Neural cell (in vitro differentiated cells): ENCODE measurements at regions not wholly inside any gene's neighbourhood (a gene's known extent, or its start where the extent isn't known, plus 50 kb on each side); places are given as distances from the start of the nearest gene placed in this dataset.

Experiments
- CTCF ChIP-seq: fragments of 450-650 bp; IDR thresholded peaks from 2 replicates; pipeline ENCODE4 v1.5.1; 2014; ENCODE audit warnings: antibody characterized with exemption, mild to moderate bottlenecking, moderate library complexity; ENCODE audit not compliant: poor library complexity, severe bottlenecking
- EZH2 ChIP-seq: fragments of 200-600, 300-800 bp; shearing (Covaris generic), sonication (generic); IDR thresholded peaks from 2 replicates; pipeline ENCODE4 v1.6.1; 2014; ENCODE audit warnings: antibody characterized with exemption, low read length, borderline replicate concordance, mild to moderate bottlenecking; ENCODE audit not compliant: insufficient read depth, poor library complexity, severe bottlenecking
- POLR2AphosphoS5 ChIP-seq: IDR thresholded peaks from 2 replicates; pipeline ENCODE4 v1.6.1; 2012
- RAD21 ChIP-seq: fragments of 450-650 bp; conservative IDR thresholded peaks from 2 replicates; pipeline ENCODE4 v1.6.1; 2014; ENCODE audit warnings: antibody characterized with exemption, mild to moderate bottlenecking, moderate library complexity
- TAF1 ChIP-seq: IDR thresholded peaks from 2 replicates; pipeline ENCODE4 v1.6.1; 2012; ENCODE audit warnings: low read depth
- TF ChIP-seq, protein P1 (sequence below): IDR thresholded peaks from 2 replicates; pipeline ENCODE4 v1.6.1; 2012; ENCODE audit warnings: borderline replicate concordance

DNA sequence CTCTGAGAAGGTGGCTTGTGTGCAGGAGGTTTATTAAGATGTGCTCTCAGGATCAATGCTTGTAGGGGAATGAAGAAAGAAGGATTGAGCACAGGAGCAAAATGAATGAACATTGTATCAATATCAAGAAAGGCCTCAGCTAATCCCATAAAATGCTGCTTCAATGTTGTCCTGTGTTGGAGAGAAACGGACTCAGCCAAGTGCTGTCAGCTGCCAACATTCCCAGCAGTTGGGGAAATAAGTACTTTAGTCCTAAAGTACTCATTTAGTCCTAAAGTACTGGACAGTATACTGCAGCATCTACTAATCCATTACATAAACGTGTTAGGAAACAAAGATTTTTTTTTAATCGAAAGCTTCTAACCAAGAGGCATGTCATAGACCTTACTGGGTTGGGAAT is 255.9 kb downstream of the SEC23A start:
- no peak for TF ChIP-seq CTCF
- TF ChIP-seq RAD21, result no peak
- TF ChIP-seq, protein P1, sequence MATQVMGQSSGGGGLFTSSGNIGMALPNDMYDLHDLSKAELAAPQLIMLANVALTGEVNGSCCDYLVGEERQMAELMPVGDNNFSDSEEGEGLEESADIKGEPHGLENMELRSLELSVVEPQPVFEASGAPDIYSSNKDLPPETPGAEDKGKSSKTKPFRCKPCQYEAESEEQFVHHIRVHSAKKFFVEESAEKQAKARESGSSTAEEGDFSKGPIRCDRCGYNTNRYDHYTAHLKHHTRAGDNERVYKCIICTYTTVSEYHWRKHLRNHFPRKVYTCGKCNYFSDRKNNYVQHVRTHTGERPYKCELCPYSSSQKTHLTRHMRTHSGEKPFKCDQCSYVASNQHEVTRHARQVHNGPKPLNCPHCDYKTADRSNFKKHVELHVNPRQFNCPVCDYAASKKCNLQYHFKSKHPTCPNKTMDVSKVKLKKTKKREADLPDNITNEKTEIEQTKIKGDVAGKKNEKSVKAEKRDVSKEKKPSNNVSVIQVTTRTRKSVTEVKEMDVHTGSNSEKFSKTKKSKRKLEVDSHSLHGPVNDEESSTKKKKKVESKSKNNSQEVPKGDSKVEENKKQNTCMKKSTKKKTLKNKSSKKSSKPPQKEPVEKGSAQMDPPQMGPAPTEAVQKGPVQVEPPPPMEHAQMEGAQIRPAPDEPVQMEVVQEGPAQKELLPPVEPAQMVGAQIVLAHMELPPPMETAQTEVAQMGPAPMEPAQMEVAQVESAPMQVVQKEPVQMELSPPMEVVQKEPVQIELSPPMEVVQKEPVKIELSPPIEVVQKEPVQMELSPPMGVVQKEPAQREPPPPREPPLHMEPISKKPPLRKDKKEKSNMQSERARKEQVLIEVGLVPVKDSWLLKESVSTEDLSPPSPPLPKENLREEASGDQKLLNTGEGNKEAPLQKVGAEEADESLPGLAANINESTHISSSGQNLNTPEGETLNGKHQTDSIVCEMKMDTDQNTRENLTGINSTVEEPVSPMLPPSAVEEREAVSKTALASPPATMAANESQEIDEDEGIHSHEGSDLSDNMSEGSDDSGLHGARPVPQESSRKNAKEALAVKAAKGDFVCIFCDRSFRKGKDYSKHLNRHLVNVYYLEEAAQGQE, result no peak
- no peak for TF ChIP-seq EZH2
- no peak for TF ChIP-seq POLR2AphosphoS5
- no peak for TF ChIP-seq TAF1
